COR-L47 (cell line): ENCODE measurements at regions not wholly inside any gene's neighbourhood (a gene's known extent, or its start where the extent isn't known, plus 50 kb on each side); places are given as distances from the start of the nearest gene placed in this dataset.

Source experiments
- DNase-seq: peaks from one replicate; lab custom pipeline; 2025; lab: John Stamatoyannopoulos, UW

- no peak for DNase-seq
Measured at GRCh38 chr6:133754298-133754697, 134.6 kb upstream of the TCF21 start.

GRCh38 chr6:133756078-133756695 is 132.7 kb upstream of the TCF21 start:
- DNase-seq, result no peak

- DNase-seq, result no peak
Measured at GRCh38 chr6:133757335-133757734, 131.6 kb upstream of the TCF21 start.

- no peak for DNase-seq
Measured at GRCh38 chr6:133758815-133759335, 130.0 kb upstream of the TCF21 start.

GRCh38 chr6:133759524-133759923 is 129.4 kb upstream of the TCF21 start:
- DNase-seq, result no peak

- no peak for DNase-seq
Measured at GRCh38 chr6:133761706-133762105, 127.2 kb upstream of the TCF21 start.

- no peak for DNase-seq
Measured at GRCh38 chr6:133764008-133764753, 124.7 kb upstream of the TCF21 start.

- DNase-seq, result no peak
Measured at GRCh38 chr6:133764754-133765208, 124.1 kb upstream of the TCF21 start.

- DNase-seq, result no peak
Measured at GRCh38 chr6:133767357-133767970, 121.4 kb upstream of the TCF21 start.

GRCh38 chr6:133768656-133769295 is 120.1 kb upstream of the TCF21 start:
- no peak for DNase-seq

- no peak for DNase-seq
Measured at GRCh38 chr6:133769463-133769862, 119.5 kb upstream of the TCF21 start.

- DNase-seq, result no peak
Measured at GRCh38 chr6:133772567-133772966, 116.3 kb upstream of the TCF21 start.

- DNase-seq, result no peak
Measured at GRCh38 chr6:133773776-133774175, 115.1 kb upstream of the TCF21 start.

GRCh38 chr6:133774356-133774755 is 114.6 kb upstream of the TCF21 start:
- no peak for DNase-seq

GRCh38 chr6:133778414-133779130 is 110.3 kb upstream of the TCF21 start:
- no peak for DNase-seq

- DNase-seq, result no peak
Measured at GRCh38 chr6:133779916-133780695, 108.8 kb upstream of the TCF21 start.

GRCh38 chr6:133786016-133786415 is 102.9 kb upstream of the TCF21 start:
- DNase-seq, result no peak

- DNase-seq, result no peak
Measured at GRCh38 chr6:133787122-133787521, 101.8 kb upstream of the TCF21 start.

GRCh38 chr6:133787859-133788505 is 100.9 kb upstream of the TCF21 start:
- DNase-seq, result no peak

GRCh38 chr6:133788556-133788955 is 100.4 kb upstream of the TCF21 start:
- no peak for DNase-seq
